Esophagus squamous epithelium (tissue), 4 donors: ENCODE measurements at regions not wholly inside any gene's neighbourhood (a gene's known extent, or its start where the extent isn't known, plus 50 kb on each side); places are given as distances from the start of the nearest gene placed in this dataset.

Experiments used
- CTCF ChIP-seq, 6 experiments: fragments of 450-650 bp in 4 of 6; fragments of 200-600 bp in 2 of 6; sonication (generic) in 2 of 6; IDR thresholded peaks; one replicate each; pipeline ENCODE4 v1.5.1; 2016 to 2019; ENCODE audit warnings: antibody characterized with exemption in 6 of 6, mild to moderate bottlenecking in 4 of 6, moderate library complexity in 4 of 6
- POLR2A ChIP-seq, 4 donors: fragments of 450-650 bp; IDR thresholded peaks; one replicate each; pipeline ENCODE4 v1.6.1; 2017; ENCODE audit warnings: antibody characterized with exemption in 4 of 4, mild to moderate bottlenecking in 4 of 4, moderate library complexity in 3 of 4

- TF ChIP-seq CTCF (IDR thresholded peaks at IDR 0.05), result no peak
- no peak for TF ChIP-seq POLR2A (IDR thresholded peaks at IDR 0.05)
Observed at GRCh38 chr4:17398035-17398434, 113.9 kb downstream of the QDPR start.
